GM12874 (cell line): ENCODE measurements at regions not wholly inside any gene's neighbourhood (a gene's known extent, or its start where the extent isn't known, plus 50 kb on each side); places are given as distances from the start of the nearest gene placed in this dataset.
A peak's percentile ranks its signal among the peaks of the same experiment; 100 is the strongest.

Experiments used
- TF ChIP-seq, protein P1 (sequence below): IDR thresholded peaks from 2 replicates; pipeline ENCODE4 v1.5.1; 2011; ENCODE audit warnings: low read depth, mild to moderate bottlenecking, control low read depth, low read length, moderate library complexity; ENCODE audit not compliant: insufficient read depth

DNA sequence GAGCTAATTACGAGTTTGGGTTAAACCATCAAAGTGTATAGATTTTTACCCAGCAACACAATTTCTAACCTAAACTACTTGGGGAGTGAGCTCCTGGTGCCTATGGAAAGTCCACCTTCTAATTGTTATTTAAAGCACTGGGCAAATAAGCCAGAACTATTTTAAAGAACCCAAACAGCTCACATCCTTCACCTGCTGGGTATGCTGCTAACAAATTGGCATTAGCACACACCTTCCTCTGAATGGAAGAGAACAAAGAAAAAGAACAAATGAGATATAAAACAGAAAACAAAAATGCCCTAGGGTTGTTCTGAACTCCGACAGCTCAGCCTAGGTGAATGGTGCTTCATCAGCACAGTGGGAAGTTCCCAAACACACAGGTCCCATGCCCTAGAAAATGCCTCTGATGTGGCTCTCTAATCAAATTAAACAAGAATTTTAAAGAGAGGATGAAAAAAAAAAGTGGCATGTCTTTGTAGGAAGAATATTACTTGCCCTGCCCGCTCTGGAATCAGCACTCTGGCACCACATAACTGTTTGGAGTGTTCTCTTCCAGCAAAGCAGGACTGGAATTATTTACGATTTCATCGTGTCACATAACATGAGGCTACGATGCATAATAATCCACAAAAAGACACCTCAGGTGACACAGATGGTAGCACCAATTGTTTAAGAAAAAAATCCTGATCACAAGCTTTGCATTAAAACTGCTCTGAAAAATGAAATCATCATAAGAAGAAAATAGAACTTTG lies 334.4 kb downstream of the GBE1 start:
- TF ChIP-seq, protein P1, sequence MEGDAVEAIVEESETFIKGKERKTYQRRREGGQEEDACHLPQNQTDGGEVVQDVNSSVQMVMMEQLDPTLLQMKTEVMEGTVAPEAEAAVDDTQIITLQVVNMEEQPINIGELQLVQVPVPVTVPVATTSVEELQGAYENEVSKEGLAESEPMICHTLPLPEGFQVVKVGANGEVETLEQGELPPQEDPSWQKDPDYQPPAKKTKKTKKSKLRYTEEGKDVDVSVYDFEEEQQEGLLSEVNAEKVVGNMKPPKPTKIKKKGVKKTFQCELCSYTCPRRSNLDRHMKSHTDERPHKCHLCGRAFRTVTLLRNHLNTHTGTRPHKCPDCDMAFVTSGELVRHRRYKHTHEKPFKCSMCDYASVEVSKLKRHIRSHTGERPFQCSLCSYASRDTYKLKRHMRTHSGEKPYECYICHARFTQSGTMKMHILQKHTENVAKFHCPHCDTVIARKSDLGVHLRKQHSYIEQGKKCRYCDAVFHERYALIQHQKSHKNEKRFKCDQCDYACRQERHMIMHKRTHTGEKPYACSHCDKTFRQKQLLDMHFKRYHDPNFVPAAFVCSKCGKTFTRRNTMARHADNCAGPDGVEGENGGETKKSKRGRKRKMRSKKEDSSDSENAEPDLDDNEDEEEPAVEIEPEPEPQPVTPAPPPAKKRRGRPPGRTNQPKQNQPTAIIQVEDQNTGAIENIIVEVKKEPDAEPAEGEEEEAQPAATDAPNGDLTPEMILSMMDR, result no peak

DNA sequence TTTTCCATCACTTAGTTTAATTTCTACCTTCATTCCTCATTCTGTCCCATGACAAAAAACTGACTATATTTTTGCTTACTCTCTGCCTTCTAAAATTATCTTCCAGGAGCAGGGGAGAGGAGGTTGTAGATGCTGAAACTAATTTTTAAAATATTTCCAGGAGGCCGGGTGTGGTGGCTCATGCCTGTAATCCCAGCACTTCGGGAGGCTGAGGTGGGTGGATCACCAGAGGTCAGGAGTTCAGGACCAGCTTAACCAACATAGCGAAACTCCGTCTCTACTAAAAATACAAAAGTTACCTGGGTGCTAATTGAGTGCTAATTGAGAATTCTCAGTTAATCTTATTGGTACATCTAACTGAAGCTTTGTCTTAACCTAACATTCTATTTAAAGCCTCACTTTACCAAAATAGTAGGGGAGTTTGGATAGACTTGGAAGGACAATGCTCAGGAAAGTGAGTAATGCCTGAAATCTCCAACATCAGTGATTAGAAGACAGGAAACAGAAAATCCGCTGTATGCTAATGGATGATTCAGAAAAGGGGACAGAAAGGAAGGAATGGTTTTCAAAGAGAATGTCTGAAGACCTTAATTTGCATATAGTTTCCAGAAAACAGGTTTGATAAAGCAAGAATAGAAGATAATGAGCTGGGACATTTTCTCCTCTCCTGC lies 336.1 kb downstream of the GBE1 start:
- TF ChIP-seq, protein P1, result no peak

DNA sequence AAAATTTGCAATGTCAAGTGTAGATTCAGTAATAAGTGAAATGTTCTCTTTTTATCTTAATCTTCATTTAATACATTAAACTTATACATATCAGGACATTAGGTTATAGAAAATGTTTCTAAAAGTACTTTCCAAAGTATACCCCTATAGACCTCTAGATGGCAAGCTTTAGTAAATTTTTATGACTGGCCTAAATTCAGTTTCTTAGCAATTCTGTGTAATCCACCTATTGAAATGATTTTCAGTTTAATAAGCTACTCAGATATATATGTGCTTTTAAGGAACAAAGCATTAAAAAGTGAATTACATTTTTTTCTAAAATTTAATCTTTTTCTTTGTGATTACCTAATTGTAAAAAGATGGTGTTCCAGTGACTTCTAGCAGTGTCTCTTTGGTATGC lies 342.2 kb downstream of the GBE1 start:
- TF ChIP-seq, protein P1, result no peak; the same call in 1 of the 2 replicates

DNA sequence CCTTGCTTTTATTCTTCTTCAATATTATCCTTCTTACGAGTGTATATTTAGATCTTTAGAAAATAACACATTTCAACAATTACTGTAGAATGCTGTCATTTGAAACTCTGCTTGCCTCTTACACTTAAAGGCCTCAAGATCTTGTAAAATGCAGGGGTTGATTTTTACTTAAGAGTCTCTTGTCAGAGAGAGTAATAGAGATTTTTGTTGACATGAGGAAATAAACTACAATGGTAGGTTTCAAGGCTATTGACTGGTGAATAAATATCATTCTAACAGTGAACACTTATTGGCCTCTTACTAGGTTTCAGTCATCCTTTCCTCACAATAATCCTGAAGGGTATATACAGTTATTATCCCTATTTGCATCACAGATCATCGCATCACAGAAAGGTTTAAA lies 344.6 kb downstream of the GBE1 start:
- TF ChIP-seq, protein P1, result no peak

DNA sequence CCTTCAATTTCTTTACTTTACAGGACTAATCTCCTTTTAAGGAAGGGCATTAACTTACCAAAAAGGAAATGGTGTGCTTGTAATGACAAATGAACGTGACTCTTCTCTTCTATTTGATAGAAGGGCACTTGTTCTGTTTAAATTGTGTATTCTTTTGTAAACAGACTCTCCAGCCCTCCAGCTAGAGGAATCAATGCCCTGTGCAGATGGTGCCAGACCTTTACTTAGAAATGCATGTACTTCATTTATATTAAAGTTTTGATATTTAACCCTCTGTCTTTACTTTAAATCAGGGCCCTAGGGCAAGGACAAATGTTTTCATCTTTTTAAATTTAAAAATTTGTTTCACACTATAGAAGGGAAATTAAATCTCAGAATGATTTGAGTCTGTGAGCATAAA lies 355.1 kb downstream of the GBE1 start:
- TF ChIP-seq, protein P1, result no peak

DNA sequence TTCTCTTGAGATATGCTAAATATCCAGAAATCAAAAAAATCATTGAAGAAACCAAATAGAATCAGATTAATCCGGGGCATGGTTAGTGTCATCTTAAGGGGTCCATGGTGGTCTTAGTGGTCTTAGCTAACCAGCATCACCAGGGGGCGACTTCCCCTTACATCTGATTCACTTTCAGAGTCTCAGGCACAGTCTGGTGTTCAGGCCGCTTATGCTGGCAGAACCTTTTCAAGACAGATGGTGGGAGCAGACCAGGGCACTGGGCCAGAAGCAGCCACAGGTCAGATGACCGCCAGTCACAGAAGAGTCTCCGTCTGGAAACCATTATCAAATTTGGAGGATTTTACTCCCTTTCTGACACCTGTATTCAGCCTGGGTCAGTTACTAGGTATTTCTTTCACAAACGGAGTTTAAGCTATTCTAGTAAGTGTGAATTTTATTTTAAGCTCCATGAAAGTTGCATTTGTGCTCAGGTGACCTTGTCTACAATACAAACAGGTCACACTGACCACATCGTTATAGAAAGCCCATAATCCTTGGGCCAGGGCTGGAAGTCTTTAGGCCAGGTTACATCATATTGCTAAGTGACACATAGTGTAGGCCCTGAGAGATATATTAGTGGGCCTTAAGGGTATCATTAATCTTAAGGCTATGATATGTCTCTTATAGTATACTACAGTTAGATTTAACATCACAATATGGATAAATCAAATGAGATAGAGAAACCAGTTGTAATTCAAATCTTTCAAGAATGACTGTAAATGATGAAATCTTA lies 365.5 kb downstream of the GBE1 start:
- TF ChIP-seq, protein P1, result peak; percentile 27; the same call in 1 of the 2 replicates
